ENCODE measurements at regions not wholly inside any gene's neighbourhood (a gene's known extent, or its start where the extent isn't known, plus 50 kb on each side); places are given as distances from the start of the nearest gene placed in this dataset.
A peak's percentile ranks its signal among the peaks of the same experiment; 100 is the strongest.

DNA sequence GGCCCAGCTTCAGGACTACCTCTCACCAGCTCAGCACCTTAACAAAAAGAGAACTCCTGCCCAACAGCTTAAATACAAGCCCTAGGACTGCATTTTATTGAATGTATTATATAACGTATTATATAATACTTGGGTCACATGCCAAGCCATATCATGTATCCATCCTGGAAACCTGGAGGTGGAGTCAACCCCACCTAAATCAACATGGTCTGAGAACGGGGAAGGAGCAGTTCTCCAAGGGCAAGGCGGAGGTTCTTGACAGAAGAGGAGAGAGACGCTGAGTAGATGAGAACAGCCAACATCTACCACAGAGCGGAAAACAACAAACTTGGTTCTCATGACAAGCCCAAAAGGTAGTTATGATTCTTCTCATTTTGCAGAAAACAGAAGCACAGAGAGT, 163.4 kb downstream of the FGF18 start:
- H3K4me3 ChIP-seq (ENCODE audit: low read depth, low read length), result no peak overlapping the region
- DNase-seq (ENCODE audit: low read depth) (no peak), FAIRE-seq (no peak)
- no peaks in the 10 kb centered on the region for H3K36me3 ChIP-seq (ENCODE audit: control insufficient read depth, insufficient read depth, low read length)
- TF ChIP-seq, protein P1, sequence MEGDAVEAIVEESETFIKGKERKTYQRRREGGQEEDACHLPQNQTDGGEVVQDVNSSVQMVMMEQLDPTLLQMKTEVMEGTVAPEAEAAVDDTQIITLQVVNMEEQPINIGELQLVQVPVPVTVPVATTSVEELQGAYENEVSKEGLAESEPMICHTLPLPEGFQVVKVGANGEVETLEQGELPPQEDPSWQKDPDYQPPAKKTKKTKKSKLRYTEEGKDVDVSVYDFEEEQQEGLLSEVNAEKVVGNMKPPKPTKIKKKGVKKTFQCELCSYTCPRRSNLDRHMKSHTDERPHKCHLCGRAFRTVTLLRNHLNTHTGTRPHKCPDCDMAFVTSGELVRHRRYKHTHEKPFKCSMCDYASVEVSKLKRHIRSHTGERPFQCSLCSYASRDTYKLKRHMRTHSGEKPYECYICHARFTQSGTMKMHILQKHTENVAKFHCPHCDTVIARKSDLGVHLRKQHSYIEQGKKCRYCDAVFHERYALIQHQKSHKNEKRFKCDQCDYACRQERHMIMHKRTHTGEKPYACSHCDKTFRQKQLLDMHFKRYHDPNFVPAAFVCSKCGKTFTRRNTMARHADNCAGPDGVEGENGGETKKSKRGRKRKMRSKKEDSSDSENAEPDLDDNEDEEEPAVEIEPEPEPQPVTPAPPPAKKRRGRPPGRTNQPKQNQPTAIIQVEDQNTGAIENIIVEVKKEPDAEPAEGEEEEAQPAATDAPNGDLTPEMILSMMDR (IDR thresholded peaks at IDR 0.05; ENCODE audit: insufficient read depth, low read length, severe bottlenecking), result no peak
- H3K27me3 ChIP-seq (ENCODE audit: control insufficient read depth, insufficient read depth, low read length), result peaks cover 8% of the 10 kb centered on the region

DNA sequence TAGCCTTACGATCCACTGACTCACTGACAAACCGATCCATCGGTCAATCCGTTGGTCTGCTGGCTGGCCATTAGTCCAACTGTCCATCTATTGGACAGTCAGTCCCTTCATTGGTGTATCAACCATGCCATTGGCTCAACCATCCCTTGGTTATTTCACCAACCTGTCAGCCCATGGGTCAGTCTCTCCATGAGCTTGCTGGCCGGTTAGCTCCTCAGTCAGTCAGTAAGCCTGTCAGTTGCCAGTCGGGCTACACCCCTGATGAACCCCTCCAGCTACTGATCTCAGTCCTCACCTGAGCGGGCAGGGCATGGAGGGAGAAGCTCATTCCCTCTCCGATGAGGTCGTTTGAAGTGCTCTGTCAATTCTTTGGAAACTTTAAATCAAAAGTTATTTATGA, 166.5 kb downstream of the FGF18 start:
- FAIRE-seq (no peak), DNase-seq (ENCODE audit: low read depth) (no peak)
- TF ChIP-seq, protein P1 (IDR thresholded peaks at IDR 0.05; ENCODE audit: insufficient read depth, low read length, severe bottlenecking), result no peak
- Histone ChIP-seq H3K4me3 (ENCODE audit: low read depth, low read length) (no peak overlapping the region), H3K27me3 (ENCODE audit: control insufficient read depth, insufficient read depth, low read length) (peaks cover 8% of the 10 kb centered on the region), H3K36me3 (ENCODE audit: control insufficient read depth, insufficient read depth, low read length) (no peaks in the 10 kb centered on the region)

DNA sequence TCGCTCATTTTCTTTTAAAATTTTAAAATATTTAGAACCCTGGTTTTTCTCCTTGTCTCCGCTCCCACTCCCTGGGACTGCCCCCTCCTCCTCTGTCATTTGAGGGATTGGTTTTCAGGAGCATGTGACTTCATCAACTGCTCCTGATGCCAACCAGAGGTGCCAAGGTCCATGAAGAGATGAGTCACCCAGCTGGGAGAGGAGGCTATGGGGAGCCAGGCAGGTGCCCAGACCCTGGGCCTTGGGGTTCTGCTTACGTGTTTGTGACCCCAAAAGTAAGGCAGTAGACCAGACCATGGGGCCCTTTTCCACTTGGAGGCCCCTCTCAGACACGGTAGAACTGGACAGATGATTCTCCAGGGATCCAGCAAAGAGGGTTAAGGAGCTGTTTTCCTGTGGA, 167.0 kb downstream of the FGF18 start:
- no peaks in the 10 kb centered on the region for H3K36me3 ChIP-seq (ENCODE audit: control insufficient read depth, insufficient read depth, low read length)
- peaks cover 8% of the 10 kb centered on the region for H3K27me3 ChIP-seq (ENCODE audit: control insufficient read depth, insufficient read depth, low read length)
- FAIRE-seq (no peak), DNase-seq (ENCODE audit: low read depth) (no peak)
- H3K4me3 ChIP-seq (ENCODE audit: low read depth, low read length), result no peak overlapping the region
- TF ChIP-seq, protein P1 (IDR thresholded peaks at IDR 0.05; ENCODE audit: insufficient read depth, low read length, severe bottlenecking), result no peak

DNA sequence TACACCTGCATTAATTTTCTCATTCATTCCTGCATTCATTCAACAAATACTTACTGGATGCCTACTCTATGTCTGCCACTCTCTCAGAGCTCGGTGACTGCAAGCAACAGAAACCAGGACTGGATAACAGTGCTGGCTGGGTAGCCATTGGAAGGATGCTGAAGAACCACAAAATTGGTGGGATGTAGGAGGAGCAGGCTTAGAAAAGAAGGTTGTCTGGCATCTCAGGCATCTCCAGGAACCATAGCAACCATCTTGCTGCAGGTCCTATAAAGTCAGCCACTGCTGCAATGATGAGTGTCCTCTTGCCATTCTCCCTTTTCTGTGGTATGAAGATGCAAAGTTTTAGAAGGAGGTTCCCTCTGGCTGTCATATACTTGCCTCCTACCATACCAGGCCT, 168.6 kb downstream of the FGF18 start:
- FAIRE-seq (peak; percentile 7), DNase-seq (ENCODE audit: low read depth) (no peak)
- TF ChIP-seq, protein P1 (IDR thresholded peaks at IDR 0.05; ENCODE audit: insufficient read depth, low read length, severe bottlenecking), result no peak
- peaks cover 5% of the 10 kb centered on the region for H3K27me3 ChIP-seq (ENCODE audit: control insufficient read depth, insufficient read depth, low read length)
- no peaks in the 10 kb centered on the region for H3K36me3 ChIP-seq (ENCODE audit: control insufficient read depth, insufficient read depth, low read length)
- no peak overlapping the region for H3K4me3 ChIP-seq (ENCODE audit: low read depth, low read length)

DNA sequence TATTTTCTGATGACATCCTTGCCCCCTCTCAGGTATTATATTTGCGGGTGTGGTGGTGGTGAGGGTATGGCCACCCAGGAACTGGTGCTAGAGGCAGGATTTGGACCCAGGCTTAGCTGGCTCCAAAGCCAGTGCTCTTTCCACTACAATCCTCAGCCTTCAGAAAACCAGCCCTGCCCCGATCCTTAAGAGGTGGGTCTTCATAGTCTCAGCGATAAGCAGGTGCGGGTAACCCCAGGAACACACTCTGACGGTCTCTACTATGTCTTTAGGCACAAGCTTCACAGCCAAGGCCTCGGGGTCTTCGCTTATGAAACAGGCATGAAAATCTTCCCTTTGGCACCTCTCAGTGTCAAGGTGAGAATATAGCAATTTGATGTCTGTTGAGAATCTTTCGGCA, 169.3 kb downstream of the FGF18 start:
- H3K27me3 ChIP-seq (ENCODE audit: control insufficient read depth, insufficient read depth, low read length), result peaks cover 3% of the 10 kb centered on the region
- no peak overlapping the region for H3K4me3 ChIP-seq (ENCODE audit: low read depth, low read length)
- H3K36me3 ChIP-seq (ENCODE audit: control insufficient read depth, insufficient read depth, low read length), result no peaks in the 10 kb centered on the region
- DNase-seq (ENCODE audit: low read depth) (no peak), FAIRE-seq (peak; percentile 73)
- TF ChIP-seq, protein P1 (IDR thresholded peaks at IDR 0.05; ENCODE audit: insufficient read depth, low read length, severe bottlenecking), result no peak

DNA sequence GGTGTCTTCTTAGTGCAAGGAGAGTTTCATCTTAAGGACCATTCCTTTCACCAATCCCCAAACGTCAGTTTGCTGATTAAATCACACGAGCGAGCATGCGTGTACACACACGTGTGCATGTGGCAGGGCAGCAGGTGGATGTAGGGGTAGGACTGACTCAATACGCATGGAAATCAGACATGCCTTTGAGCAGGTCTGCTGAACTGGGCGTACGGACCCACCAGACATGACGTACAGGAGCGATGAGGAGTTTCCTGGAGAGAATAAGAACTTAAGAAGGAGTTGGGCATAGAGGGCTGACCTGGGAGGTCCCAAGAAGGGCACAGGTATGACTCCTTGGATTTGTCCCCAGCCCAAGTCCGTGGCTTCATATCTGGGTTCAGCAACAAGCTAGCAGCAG, 170.0 kb downstream of the FGF18 start:
- TF ChIP-seq, protein P1 (IDR thresholded peaks at IDR 0.05; ENCODE audit: insufficient read depth, low read length, severe bottlenecking), result no peak
- no peak for DNase-seq (ENCODE audit: low read depth)

More for the DNA sequence above, 170.0 kb downstream of the FGF18 start:
- no peaks in the 10 kb centered on the region for H3K36me3 ChIP-seq (ENCODE audit: control insufficient read depth, insufficient read depth, low read length)
- H3K4me3 ChIP-seq (ENCODE audit: low read depth, low read length), result no peak overlapping the region
- no peak for FAIRE-seq
- peaks cover 3% of the 10 kb centered on the region for H3K27me3 ChIP-seq (ENCODE audit: control insufficient read depth, insufficient read depth, low read length)

Measured in bronchial epithelial cell (primary cell).